ENCODE measurements at regions not wholly inside any gene's neighbourhood (a gene's known extent, or its start where the extent isn't known, plus 50 kb on each side); places are given as distances from the start of the nearest gene placed in this dataset.
"Not testable (repeated sequence)": the region's sequence is repeated elsewhere in the genome, so short reads cannot be mapped to it uniquely, and the experiment has no call there.

- peak; percentile 53 for DNase-seq (ENCODE audit: low spot score)
Observed at GRCh38 chr4:23105759-23106370, 413.1 kb downstream of the GBA3 start.

GRCh38 chr4:23097251-23097650, 404.5 kb downstream of the GBA3 start:
- peak; percentile 37 for DNase-seq (ENCODE audit: low spot score)

- DNase-seq (ENCODE audit: low spot score) = no peak
Observed at GRCh38 chr4:23091711-23092110, 399.0 kb downstream of the GBA3 start.

- no peak for DNase-seq (ENCODE audit: low spot score)
Observed at GRCh38 chr4:23085249-23085568, 392.5 kb downstream of the GBA3 start.

GRCh38 chr4:23084559-23085248, 392.0 kb downstream of the GBA3 start:
- DNase-seq (ENCODE audit: low spot score) = peak; percentile 99

GRCh38 chr4:23083391-23083790, 390.7 kb downstream of the GBA3 start:
- peak; percentile 54 for DNase-seq (ENCODE audit: low spot score)

GRCh38 chr4:23080171-23080570, 387.4 kb downstream of the GBA3 start:
- not testable (repeated sequence) for DNase-seq (ENCODE audit: low spot score)

GRCh38 chr4:23070848-23071570, 378.3 kb downstream of the GBA3 start:
- peak; percentile 16 for DNase-seq (ENCODE audit: low spot score)

GRCh38 chr4:23068756-23069155, 376.0 kb downstream of the GBA3 start:
- no peak for DNase-seq (ENCODE audit: low spot score)

- DNase-seq (ENCODE audit: low spot score) = no peak
Observed at GRCh38 chr4:23068287-23068686, 375.6 kb downstream of the GBA3 start.

GRCh38 chr4:23062188-23062587, 369.5 kb downstream of the GBA3 start:
- no peak for DNase-seq (ENCODE audit: low spot score)

- no peak for DNase-seq (ENCODE audit: low spot score)
Observed at GRCh38 chr4:23061431-23061830, 368.7 kb downstream of the GBA3 start.

GRCh38 chr4:23060776-23061175, 368.0 kb downstream of the GBA3 start:
- DNase-seq (ENCODE audit: low spot score) = peak; percentile 11

- peak; percentile 49 for DNase-seq (ENCODE audit: low spot score)
Observed at GRCh38 chr4:23058165-23058776, 365.5 kb downstream of the GBA3 start.

GRCh38 chr4:23041501-23041900, 348.8 kb downstream of the GBA3 start:
- DNase-seq (ENCODE audit: low spot score) = peak; percentile 45

- DNase-seq (ENCODE audit: low spot score) = peak; percentile 17
Observed at GRCh38 chr4:23040539-23040938, 347.8 kb downstream of the GBA3 start.

- peak; percentile 85 for DNase-seq (ENCODE audit: low spot score)
Observed at GRCh38 chr4:23039818-23040217, 347.1 kb downstream of the GBA3 start.

GRCh38 chr4:23038626-23039491, 346.1 kb downstream of the GBA3 start:
- peak; percentile 94 for DNase-seq (ENCODE audit: low spot score)

GRCh38 chr4:23036921-23037495, 344.3 kb downstream of the GBA3 start:
- no peak for DNase-seq (ENCODE audit: low spot score)

GRCh38 chr4:23036503-23036902, 343.8 kb downstream of the GBA3 start:
- DNase-seq (ENCODE audit: low spot score) = peak; percentile 5

- no peak for DNase-seq (ENCODE audit: low spot score)
Observed at GRCh38 chr4:23035521-23036056, 342.9 kb downstream of the GBA3 start.
